Hematopoietic multipotent progenitor cell treated with erythropoietin and hydrocortisone succinate and interleukin-3 and kit ligand, for 8 days (in vitro differentiated cells): ENCODE measurements at regions not wholly inside any gene's neighbourhood (a gene's known extent, or its start where the extent isn't known, plus 50 kb on each side); places are given as distances from the start of the nearest gene placed in this dataset.
"Not testable (repeated sequence)": the region's sequence is repeated elsewhere in the genome, so short reads cannot be mapped to it uniquely, and the experiment has no call there.

Experiments
- DNase-seq: peaks from one replicate; pipeline ENCODE4 v3.0.0-alpha.2; 2015

DNA sequence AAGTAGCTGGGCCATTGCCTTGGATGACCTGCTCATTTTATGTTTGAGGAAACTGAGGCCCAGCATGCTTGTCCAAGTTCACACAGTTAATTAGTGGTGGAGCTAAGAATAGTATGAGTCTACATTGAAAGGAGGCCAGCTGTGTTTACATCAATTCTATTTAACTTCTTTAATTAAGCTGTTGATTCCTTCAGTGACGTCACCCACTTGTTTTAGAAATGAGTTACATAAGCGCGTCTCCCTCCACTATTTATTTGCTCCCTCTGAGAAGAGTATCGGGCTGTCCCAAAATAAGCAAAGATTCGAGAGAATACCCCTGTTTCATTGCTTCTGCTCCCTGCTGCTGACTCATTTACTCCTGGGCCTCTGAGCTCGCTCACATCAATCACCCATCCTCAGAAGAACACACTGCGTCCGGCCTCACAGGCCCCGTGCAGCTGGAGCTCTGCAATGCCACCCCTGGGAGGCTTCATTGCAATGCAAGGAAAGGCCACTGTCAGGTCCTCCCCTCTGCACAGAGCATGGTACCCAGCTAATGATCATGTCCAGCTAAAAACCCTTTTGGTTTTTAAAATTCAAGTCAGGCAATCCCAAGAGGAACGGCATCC lies 74.8 kb upstream of the BMP2 start:
- DNase-seq, result no peak

DNA sequence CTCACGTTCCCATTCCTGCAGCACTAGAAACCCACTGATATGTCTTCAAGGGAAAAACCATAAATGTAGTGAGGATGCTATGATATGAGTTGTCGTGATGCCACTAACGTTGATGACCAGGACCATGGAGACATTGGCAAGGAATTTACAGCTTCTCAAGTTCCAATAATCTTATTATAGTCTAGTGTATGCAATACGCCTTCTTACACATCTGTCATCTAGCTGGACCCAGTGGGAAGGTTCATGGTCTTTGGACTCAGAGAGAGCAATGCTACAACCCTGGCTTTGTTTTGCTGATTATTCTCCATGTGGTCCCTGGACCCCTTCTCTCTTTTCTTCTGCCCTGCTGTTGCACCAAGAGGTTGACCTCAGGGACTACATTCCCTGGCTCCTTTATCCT lies 76.0 kb upstream of the BMP2 start:
- no peak for DNase-seq

DNA sequence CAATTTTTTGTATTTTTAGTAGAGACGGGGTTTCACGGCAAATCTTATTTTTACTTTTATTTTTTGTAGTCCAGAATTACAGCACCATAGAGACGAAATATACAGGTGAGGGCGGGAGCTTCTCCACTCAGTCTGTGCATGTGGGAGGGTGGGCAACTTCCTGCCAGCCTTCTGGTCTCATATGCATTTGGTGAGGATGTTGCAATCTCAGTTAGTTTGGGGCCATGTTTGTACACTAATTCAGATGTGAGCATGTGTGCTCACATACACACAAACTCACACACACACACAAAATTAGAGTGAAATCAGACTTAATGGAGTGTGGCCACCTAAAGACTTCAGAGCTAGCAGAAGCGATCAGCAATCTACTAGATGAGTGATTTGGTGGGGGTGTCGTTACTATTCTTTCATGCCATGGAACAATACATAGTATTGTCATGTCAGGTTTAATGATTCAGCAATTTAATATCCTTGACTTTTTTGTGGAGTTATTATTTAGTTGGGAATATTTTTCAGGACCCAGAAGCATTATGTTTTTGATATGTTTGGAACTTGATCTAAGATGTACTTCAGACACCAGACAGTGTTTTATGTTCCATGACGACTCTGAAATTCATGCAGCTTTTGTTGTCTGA lies 78.0 kb upstream of the BMP2 start:
- no peak for DNase-seq

DNA sequence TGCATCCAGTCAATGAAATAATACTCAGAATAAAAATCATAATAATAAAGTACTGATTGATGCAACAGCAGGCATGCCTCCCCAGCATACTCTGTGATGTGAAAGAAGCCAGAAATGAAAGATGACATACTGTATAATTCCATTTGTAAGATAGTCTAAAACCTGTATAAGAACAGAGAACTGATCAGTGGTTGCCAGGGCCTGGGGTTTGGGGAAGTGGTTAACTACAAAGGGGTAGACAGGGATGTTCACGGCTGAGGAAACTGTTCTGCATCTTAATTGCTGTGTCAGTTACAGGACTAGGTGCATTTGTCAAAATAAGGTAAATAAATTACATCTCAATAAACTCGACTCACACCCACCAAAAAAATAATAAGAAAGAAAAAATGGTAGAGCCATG lies 81.3 kb upstream of the BMP2 start:
- no peak for DNase-seq

DNA sequence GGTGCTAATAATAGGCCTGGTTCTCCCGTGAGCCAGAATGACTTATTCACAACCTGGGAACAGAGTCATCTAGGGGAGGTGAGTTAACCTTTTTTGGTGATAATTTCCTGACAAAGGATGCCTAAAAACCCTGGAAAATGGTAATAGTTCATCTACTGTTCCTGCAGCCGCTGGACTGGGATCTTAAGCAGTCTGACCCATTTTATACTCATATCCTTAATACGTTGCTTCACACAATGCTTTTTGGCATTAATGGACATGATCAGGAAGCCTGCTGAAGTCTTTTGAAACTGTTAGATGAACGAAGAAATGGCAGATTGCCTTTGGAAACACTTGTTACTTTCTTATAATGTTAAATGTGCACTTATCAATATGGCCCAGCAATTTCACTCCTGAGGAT lies 81.9 kb upstream of the BMP2 start:
- no peak for DNase-seq

DNA sequence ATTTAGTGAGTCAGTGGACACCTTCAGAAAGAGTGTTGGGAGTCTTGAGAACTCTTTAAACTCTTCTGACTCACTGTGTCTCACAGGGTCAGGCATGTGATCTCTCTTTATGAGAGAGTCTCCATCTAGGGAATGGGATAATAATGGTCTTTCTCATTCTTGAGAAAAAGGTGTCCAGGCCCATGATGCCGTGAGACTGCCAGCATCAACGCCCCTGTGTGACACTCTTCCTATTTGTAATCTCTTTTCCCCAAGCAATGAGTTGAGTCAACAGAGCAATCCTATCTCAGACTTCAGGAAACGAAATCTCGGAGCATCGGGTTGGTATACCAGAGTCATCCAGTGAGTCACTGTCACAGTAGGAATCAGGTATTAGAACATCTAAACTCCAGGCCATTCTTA lies 82.3 kb upstream of the BMP2 start:
- no peak for DNase-seq

DNA sequence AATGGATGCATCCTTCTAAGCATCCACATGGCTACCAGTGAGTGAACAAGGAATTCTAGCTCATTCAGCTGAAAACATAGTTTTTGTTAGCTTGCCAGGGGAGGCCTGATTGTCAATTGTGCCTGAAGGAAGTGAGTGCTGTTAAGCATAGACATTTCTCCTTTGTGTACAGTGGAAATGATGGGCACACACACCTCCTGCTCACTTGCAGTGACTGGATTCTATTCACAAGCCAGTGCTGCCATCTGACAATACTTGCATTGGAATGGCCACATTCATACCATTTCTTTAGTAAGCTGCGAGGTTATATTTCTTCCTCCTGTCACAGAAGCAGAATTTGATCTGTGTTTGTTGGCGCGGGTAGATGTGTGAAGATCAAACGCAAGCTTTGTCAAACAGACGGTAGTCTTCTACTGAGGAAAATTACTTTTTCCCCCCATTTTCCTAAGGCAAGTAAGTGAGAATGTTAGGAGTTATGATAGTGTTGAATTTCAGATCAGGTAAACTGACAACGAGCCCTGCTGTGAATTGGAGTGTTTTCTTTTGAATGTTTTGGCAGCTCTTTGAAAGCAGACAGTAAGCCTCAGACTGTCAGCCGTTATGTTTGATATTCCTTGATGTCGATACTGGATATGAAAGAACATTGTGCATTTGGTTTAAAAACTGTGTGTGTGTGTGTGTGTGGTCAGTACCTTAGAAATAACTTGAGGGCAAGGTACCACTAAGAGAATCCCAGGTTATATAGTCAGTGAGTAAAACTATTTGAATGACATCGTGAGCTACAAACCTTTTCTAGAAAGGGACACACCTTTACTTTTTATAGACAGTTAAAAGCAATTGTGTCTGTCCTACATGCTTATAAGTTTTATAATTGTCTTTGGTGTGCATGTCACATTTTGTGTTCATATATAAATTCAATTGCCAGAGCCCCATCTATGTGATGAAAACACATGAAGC lies 84.2 kb upstream of the BMP2 start:
- no peak for DNase-seq

DNA sequence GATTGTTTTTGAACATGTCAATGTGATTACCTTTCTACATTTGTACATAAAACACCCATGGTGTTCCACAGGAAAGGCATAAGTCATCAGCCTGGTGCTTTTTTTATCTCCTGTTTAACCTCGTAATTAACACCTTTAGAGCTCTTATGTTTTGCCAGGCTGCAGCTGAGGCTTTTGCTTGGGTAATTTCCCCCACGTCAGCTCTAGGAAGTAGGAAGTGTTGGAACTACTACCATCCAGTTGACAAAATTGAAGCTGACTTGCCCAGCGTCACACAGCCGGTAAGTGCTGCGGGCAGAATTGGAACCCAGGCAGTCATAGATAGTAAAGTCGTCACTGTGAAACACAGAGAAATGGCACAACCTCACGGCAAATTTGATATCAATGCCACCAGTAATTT lies 86.6 kb upstream of the BMP2 start:
- DNase-seq, result no peak

DNA sequence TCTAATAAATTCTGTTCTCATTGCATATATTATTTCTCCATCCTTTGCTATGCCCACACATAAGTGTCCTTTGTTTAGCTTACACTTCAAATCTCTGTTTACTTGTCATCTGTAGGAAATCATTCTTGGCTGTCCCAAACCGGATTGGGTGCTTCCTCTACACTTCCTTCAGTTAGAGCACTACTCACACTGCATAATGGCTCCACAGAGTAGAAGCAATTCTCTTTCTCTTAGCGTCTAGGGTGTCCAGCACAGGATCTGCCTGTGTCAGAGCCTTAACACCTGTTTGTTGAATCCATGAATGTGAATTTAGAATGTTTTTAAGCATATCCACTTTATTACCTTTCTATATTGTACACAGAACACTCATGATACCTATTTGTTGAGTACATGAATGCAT lies 87.0 kb upstream of the BMP2 start:
- no peak for DNase-seq

DNA sequence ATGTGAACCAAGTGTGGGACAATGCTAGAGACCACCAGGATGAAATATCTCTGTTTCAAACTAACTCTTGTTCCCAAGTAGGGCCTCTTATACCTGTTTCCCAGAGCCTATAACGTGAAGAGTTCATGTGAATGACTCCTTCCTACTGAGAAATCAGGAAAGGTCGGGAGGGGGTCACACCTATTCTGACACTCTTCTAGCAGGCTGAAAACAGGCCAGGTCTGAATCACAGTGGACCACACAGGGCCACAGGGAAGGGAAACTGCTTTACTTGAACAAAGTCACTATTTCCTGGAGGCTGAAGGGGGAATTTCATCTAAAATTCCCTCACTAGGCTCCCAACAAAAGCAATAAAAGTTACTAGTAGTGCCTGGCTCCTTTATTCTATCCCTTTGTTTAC lies 88.4 kb upstream of the BMP2 start:
- no peak for DNase-seq

DNA sequence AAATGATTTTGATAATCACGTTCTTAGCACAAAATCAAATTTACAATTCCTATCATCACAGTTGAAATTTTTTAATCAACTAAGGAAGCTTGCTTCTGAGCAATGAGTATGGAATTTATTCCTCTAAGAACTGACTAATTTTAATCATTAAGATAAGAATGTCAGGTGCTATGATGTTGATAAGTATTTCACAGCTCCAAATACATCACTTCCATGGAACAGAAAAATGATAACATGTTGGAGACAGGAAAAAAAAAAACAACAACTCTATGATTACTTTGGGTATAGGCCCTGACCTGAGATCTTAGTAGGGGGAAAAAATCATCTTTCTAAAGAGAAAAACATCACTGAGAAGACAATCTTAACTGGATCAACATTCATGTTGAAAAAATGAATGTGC lies 89.4 kb upstream of the BMP2 start:
- no peak for DNase-seq

DNA sequence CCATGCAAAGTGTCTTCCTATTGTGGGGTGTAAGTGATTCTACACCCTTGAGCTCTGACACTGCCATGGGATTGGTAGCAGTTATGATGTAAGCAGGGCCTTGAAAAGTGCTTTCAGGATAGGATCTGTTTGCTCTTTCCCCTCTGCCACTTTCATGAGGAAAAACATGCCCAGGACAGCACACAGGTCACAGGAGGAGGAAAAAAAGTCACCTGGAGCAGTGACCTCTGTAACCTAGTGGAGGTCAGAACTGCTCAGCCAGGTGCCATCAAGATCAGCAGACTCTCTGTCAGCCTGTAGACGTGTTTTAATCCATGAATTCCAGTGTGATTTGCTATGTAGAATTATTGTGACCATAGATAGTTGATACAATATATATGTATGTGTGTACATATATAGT lies 92.7 kb upstream of the BMP2 start:
- no peak for DNase-seq

DNA sequence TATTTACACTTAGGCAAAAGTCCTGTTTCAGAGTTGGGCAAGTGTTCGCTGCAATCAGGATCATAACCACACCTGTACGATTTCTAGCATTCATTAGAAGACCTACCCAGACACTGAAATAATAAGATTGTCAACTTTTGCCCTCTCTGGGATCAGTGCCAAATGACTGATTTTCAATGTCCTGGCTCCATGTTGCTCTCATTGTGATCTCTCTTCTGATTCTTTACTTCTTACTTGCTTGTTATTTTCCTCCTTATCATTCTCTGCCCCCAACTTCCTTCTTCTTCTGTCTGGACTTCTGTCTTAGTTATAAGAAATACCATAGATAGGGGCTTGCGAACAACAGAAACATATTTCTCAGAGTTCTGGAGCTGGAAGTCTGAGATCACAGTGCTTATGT lies 94.4 kb upstream of the BMP2 start:
- no peak for DNase-seq

DNA sequence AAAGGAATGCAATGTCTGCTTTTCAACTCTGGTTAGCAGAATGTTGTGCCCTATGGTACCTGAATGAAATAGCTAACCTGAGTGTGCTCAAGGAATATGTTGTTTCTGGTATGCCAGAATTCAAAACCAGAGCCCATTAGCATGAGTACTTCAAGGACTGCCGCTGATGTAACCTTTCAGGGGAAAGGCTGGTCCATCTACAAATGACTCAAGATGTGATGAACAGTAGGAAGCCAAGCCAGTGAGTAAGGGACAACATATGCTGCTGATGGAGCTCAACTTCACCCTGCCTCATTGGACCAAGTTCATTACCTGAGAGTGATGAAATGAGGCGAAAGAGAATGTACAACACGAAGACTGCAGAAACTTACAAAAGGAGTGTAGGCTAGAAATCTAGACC lies 95.7 kb upstream of the BMP2 start:
- DNase-seq, result no peak

DNA sequence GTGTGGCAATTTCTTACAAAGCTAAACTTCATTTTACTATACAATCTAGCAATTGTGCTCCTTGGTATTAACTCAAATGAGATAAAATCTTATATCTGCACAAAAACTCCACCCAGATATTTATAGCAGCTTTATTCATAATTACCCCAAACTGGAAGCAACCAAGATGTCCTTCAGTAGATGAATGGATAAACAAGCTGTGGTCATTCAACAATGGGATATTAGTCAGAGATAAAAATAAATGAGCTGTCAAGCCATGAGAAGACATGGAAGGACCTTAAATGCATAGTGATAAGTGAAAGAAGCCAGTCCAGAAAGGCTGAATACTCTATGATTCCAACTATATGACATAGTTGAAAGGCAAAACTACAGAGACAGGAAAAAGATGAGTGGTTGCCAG lies 98.9 kb upstream of the BMP2 start:
- DNase-seq, result no peak

DNA sequence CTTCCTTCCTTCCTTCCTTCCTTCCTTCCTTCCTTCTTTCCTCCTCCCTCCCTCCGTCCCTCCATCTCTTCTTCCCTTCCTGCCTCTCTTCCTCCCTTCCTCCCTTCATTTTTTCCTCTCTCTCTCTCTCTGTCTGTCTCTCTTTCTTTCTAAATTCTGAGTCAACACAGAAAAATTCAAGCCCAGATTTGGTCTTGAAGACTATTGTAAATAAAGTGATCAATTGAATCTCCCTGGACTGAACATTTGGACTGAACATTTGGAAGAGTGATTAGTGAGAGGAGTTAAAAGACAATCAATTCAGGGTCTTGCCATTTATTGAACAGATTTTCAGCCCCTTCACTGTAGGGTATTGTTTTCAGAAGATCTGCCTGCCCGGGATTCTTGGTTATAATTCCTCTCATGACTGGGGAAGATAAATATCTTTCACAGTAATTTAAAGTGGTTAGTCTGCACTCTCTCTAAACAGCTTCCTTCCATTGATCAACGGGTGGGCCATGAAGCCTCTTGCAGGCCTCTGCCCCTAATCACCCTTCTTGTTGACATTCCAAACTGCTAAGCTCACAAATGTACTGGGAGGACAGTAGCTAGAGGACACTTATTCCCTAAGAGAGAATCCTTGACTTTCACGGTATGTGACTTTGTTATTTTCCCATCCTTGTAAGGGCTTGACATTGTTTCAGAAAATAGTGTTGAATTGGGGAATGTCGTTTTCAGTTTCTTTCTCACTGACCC lies 101.7 kb upstream of the BMP2 start:
- no peak for DNase-seq

DNA sequence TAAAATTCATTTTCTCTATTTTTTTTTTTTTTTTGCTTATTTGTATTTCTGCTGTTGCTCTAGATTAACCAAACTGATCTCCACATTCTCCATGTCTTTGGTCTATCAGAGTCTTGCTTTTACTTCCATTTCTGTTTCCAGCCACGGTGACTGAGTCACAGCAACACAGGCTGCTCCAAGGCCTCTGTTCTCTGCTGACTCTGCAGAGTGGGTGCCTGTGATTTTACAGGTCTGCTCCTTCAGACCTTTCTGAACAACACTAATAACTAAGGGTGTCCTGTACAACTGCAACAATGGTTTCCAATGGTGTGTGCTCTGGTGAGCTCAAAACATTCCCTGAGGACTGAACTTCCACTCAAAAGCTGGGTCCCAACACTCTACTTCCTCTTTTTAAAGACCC lies 102.3 kb upstream of the BMP2 start:
- DNase-seq, result no peak

DNA sequence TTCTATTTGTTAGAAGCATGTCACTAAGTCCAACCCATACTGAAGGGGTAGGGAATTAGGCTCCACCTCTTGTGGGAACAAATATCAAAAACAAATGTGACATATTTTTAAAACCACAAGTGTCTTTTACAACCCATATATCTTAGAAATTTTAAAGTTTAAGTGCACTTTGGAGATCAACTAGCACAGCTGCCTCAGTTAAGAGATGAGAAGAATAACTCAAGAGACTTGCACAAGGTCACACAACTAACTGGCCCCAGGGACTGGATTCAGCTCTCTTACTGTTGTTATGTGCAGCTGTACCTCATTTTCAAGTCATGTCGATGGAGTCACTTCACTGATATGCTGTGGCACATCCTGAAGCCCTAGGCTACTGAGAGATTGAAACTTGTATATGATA lies 102.9 kb upstream of the BMP2 start:
- no peak for DNase-seq

DNA sequence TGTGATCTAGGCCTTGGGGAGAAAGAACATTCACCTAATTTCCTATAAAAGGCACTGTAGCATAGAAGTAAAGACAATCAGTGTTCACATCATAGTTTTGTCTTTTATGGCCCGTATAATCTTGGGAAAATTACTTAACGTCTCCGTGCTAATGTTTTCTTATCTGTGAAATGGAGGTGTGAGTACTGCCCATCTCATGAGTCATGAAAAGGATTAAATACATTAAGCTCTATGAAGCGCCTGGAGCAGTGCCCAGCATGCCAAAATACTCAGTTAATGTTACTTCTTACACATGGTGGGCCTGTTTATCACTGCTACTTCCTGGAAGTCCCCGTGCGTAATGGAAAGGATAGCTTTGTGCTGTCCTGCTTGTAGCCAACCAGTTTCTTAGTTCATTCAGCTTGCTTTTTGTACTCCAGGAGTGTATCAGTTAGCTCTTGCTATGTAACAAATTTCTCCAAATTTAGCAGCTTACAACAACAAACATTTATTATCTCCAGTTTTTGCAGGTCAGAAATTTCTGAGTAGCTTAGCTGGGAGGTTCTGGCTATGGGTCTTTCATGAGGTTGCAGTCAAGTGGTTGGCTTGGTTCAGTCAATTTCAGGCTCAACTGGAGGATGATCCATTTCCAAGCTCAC lies 103.6 kb upstream of the BMP2 start:
- no peak for DNase-seq

DNA sequence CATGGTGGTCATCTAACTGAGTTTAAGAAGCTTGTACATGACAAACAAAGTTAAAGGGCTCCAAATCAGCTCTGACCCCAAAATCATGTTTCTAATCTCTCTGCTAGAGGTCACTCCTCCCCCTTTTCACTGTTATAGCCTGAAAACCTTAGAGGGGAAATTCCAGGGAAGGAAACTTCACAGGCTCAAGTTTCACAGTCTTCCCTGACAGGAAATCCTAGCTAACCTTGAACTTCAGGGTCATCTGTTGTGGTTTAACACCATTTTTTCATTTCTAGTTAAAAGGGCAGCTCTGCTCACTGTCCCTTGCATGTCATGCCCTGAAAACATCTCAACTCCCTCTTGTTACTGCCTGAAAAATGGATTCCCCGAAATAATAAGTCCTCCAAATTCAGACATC lies 104.4 kb upstream of the BMP2 start:
- DNase-seq, result no peak

DNA sequence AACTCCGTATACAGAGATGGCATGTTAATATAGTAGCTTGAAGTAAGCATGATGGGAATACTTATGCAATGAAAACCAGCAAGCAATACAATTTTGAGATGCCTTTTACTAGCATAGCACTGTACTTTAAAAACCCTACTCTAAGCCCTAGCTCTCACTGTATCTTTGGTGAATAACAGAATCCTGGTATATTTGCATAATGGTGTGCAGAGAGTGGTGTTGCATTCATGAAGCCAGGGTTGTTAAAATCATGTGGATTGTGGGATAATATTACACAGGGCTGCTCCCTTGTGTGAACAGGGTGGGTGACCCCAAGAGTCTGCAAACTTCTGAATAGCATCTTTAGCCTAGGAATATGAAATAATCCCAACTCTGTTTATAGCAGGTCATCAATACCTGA lies 105.2 kb upstream of the BMP2 start:
- no peak for DNase-seq

DNA sequence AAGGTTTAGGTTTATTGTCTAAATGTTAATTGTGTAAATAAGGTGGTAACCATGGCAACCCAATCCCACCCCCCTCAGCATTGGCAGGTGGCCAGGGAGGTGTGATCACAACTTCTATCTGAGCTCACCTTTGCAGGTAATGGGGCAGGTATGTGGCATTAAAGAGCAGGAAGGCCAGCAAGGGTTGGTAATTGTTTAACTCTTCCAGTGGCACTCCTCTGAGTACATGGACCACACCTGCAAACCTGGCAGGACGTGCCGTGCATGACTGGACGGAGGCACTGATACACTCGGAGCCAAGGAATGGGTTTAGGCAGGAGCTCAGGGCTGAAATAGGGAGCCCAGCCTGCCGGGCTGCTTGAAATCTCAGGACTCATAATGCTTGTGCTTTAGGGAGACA lies 107.0 kb upstream of the BMP2 start:
- no peak for DNase-seq

DNA sequence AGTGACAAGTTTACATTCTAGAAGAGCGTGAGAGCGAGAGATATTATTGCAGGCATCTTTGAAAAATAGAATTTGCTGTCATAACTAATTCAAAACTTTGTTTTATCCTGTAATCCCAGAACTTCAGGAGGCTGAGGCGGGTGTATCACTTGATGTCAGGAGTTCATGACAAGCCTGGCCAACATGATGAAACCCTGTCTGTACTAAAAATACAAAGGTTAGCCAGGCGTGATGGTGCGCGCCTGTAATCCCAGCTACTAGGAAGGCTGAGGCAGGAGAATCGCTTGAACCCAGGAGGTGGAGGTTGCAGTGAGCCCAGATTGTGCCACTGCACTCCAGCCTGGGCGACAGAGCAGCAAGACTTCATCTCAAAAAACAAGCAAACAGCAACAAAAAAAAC lies 108.6 kb upstream of the BMP2 start:
- not testable (repeated sequence) for DNase-seq
